ENCODE measurements at regions not wholly inside any gene's neighbourhood (a gene's known extent, or its start where the extent isn't known, plus 50 kb on each side); places are given as distances from the start of the nearest gene placed in this dataset.

GRCh38 chr20:7695051-7695495, 245.2 kb downstream of the HAO1 start:
- TF ChIP-seq, protein P1, sequence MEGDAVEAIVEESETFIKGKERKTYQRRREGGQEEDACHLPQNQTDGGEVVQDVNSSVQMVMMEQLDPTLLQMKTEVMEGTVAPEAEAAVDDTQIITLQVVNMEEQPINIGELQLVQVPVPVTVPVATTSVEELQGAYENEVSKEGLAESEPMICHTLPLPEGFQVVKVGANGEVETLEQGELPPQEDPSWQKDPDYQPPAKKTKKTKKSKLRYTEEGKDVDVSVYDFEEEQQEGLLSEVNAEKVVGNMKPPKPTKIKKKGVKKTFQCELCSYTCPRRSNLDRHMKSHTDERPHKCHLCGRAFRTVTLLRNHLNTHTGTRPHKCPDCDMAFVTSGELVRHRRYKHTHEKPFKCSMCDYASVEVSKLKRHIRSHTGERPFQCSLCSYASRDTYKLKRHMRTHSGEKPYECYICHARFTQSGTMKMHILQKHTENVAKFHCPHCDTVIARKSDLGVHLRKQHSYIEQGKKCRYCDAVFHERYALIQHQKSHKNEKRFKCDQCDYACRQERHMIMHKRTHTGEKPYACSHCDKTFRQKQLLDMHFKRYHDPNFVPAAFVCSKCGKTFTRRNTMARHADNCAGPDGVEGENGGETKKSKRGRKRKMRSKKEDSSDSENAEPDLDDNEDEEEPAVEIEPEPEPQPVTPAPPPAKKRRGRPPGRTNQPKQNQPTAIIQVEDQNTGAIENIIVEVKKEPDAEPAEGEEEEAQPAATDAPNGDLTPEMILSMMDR (IDR thresholded peaks at IDR 0.05; ENCODE audit: borderline replicate concordance, extremely low read depth, low read length, poor library complexity, severe bottlenecking), result no peak
- no peak for TF ChIP-seq EZH2 (IDR thresholded peaks at IDR 0.05; ENCODE audit: borderline replicate concordance, low read depth, low read length, severe bottlenecking)

Data from DND-41 (cell line).